Esophagus muscularis mucosa (tissue), 4 donors: ENCODE measurements at regions not wholly inside any gene's neighbourhood (a gene's known extent, or its start where the extent isn't known, plus 50 kb on each side); places are given as distances from the start of the nearest gene placed in this dataset.

Experiments used
- EP300 ChIP-seq: sonication (generic); formaldehyde crosslinking; IDR thresholded peaks from one replicate; pipeline ENCODE4 v1.6.1; 2017; ENCODE audit warnings: antibody characterized with exemption
- POLR2A ChIP-seq: fragments of 450-650 bp; IDR thresholded peaks from one replicate; pipeline ENCODE4 v1.6.1; 2017; ENCODE audit warnings: antibody characterized with exemption, moderate library complexity, mild to moderate bottlenecking, low read depth
- POLR2AphosphoS5 ChIP-seq, 2 donors: sonication (generic); formaldehyde crosslinking; IDR thresholded peaks; one replicate each; pipeline ENCODE4 v1.6.1; 2017; ENCODE audit warnings: antibody characterized with exemption in 2 of 2
- TF ChIP-seq, protein P1 (sequence below), 3 experiments: fragments of 200-600 bp in 2 of 3; fragments of 450-650 bp in 1 of 3; sonication (generic) in 2 of 3; IDR thresholded peaks; one replicate each; pipeline ENCODE4 v1.5.1; 2017 to 2019; ENCODE audit warnings: antibody characterized with exemption in 3 of 3, mild to moderate bottlenecking in 2 of 3, moderate library complexity in 1 of 3

DNA sequence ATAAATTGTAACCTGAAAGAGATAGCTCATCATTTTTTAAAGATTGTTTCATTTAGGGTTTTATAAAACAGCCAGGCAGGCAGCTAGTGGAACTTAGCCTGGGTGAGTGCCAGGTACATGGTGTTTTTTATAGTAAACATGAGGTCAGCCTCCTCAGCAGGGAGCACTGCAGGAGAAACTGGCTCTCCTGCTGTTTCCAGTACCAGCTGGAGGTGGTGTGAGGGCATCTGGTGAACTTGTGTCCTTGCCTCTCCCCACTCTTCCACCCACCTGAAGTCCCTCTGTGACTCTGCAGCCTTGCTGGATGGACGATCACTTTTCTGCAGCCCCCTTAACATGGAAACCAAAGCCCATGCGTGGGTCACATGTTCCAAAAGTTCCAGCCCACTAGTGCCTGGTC, 128.4 kb downstream of the FAM174B start:
- TF ChIP-seq EP300, result no peak
- TF ChIP-seq POLR2A, result no peak
- TF ChIP-seq, protein P1, sequence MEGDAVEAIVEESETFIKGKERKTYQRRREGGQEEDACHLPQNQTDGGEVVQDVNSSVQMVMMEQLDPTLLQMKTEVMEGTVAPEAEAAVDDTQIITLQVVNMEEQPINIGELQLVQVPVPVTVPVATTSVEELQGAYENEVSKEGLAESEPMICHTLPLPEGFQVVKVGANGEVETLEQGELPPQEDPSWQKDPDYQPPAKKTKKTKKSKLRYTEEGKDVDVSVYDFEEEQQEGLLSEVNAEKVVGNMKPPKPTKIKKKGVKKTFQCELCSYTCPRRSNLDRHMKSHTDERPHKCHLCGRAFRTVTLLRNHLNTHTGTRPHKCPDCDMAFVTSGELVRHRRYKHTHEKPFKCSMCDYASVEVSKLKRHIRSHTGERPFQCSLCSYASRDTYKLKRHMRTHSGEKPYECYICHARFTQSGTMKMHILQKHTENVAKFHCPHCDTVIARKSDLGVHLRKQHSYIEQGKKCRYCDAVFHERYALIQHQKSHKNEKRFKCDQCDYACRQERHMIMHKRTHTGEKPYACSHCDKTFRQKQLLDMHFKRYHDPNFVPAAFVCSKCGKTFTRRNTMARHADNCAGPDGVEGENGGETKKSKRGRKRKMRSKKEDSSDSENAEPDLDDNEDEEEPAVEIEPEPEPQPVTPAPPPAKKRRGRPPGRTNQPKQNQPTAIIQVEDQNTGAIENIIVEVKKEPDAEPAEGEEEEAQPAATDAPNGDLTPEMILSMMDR (IDR thresholded peaks at IDR 0.05), result no peak
- TF ChIP-seq POLR2AphosphoS5 (IDR thresholded peaks at IDR 0.05), result peak in 1 of 2 donors; percentile 78
